HG02642 (cell line): ENCODE measurements at regions not wholly inside any gene's neighbourhood (a gene's known extent, or its start where the extent isn't known, plus 50 kb on each side); places are given as distances from the start of the nearest gene placed in this dataset.

Source experiments
- ATAC-seq: cut with Tn5 transposase; IDR thresholded peaks from one replicate; pipeline ENCODE4 v1.9.1; 2021; ENCODE audit warnings: mild to moderate bottlenecking; ENCODE audit not compliant: unreplicated experiment, poor library complexity

GRCh38 chr12:20197411-20197810 lies 170.9 kb upstream of the PDE3A start:
- ATAC-seq: no peak

DNA sequence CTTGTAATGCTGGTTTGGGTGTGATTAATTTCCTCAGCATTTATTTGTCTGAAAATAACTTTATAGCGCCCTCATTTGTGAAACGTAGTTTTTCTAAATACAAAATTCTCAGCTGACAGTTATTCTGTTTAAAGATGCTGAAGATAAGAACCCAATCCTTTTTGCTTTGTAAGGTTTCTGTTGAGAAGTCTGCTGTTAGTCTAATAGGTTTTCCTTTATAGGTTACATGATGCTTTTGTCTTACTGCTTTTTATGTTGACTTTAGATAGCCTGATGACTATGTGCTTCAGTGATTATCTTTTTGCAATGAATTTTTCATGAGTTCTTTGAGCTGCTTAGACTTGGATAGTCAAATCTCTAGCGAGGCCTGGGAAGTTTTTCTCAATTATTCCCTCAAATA lies 168.6 kb upstream of the PDE3A start:
- no peak for ATAC-seq

DNA sequence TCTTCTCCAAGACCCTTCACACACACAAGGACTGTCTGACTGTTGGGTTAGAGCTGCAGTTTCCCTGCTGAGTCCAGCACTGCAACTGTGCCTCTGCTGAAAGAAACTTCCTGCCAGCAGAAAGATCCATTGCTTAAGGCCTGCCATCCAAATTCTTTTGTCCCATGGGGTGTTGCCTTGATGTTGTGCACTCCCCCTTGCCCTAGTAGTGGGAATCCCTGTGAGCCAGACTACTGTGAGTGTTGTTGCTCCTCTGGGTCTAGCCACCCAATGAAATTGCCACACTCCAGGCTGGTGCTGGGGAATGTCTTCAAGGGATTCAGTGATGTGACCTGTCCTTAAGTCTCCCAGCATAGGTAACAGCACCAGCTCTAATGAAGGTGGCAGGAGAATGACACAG lies 166.6 kb upstream of the PDE3A start:
- no peak for ATAC-seq

- ATAC-seq: no peak
These were observed 162.5 kb upstream of the PDE3A start for GRCh38 chr12:20205854-20206253.

DNA sequence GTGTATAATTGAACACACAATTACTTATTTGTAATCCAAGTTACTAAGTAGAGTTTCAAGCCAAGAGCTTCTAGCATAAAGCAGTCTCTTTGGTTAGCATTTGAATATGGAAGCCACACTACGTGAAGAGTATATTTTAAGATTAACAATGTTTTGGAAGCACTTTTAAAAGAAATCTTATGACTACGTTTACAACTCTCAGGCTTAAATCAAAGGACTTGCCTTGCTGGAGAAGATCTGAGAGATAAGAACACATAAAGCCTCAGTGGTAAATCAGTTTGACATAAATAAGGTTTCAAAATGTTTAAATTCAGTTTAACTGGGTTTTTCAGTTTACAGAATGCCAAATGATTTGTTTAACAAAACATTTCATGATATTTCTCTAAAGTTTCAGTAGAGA lies 161.9 kb upstream of the PDE3A start:
- ATAC-seq: no peak

- ATAC-seq: no peak
These were observed 157.6 kb upstream of the PDE3A start for GRCh38 chr12:20210621-20211215.

DNA sequence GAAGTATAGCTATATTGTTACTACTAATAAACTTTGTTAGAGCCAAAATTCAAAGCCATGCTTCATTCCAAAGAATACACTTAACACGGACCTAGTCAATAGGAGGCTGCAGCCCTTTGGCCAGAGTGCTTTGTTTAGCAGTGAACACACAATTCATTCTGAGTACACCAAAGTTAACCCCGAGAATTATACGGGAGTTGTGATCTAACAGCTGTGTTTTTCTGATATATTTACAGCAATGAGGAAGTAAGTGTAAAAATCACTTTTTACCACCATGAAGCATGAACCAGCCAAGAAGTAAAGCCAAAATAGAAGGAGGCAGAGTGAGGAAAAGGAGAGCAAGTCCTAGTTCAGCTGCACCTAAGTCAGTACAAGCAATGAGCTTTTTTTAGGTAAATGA lies 156.8 kb upstream of the PDE3A start:
- no peak for ATAC-seq

DNA sequence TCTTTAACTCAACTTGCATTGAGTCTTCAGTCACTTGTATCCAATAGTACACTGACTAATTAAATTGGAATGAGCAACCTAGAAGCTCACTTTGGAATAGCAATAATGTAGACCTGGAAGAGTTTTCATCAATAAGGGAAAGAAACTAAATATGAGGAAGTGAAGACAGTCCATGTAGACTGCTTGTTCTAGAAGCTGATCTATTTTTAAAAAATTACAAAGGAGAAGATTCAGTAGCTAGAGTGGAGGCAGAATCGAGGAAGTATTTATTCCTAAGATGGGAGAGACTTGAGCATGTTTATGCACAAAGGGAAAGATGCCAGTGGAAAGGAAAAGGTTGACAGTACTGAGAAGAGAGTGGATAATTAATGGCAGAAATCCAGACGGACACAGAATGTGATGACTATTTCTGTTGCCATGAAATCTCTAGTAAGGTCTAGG lies 156.3 kb upstream of the PDE3A start:
- no peak for ATAC-seq

GRCh38 chr12:20212658-20213555 lies 155.4 kb upstream of the PDE3A start:
- no peak for ATAC-seq

DNA sequence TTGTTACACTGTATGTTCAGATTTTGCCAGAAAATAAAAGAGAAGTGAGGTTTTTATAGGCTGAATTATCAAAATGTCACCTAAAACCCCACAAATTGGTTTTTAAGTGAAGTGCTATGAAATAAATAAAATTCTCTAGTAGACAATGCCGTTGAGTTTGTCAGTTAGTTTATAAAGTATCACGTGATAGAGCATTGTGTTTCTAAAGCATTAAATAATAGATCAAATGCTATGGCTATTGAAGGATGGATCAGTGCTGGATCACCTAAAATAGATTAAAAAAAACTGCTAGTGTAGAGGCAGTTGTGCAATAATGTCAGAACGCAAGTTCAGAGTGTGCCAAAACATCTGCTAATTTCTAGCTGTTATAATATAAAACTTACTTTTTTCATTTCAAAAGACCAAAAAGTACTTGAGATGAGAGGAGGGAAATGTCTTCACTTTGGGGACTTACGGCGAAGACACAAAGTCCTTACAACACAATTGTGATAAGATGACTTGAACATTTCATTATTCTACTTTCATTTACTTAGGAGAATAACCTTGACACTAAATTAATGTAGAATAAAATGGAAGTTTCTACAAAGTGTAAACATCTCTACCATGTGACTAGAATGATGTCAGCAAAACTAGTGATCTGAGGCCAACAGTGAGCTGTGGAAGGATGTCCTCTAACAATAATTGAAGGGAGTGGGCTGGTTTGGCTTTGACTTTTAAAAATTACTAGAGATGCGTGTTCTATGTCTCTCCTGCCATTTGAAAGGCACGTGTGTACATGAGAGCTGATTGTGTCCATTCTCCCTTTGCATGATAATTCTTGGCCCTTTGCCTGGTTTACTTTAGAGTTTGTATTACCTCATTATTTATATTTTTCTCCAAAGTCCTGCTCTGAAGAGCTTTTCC lies 154.4 kb upstream of the PDE3A start:
- no peak for ATAC-seq

- no peak for ATAC-seq
These were observed 148.0 kb upstream of the PDE3A start for GRCh38 chr12:20220339-20220738.

DNA sequence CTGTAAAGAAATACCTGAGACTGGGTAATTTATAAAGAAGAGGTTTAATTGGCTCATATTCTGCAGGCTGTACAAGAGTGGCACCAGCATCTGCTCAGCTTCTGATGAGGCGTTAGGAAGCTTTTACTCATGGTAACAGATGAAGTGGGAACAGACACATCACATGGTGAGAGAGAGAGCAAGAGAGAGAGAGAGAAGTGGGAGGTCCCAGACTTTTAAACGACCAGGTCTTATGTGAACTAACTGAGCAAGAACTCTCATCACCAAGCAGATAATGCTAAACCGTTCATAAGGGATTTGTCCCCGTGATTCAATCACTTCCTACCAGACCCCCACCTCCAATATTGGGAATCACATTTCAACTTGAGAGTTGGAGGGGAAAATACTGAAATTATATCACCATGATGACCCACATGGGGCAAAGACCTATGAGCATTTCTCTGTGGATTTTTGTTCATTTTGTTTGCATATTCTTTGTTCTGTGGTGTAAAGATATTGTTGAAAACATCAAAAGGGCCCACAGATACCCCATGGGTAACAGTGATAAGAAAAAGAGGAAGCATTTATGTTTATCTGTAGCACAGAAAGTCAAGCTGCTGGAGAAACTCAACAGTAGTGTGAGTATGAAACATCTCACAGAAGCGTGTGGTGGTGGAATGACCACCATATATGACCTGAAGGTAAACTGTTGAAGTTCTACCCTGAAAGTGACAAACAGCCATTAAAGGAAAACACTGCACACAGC lies 135.2 kb upstream of the PDE3A start:
- no peak for ATAC-seq

DNA sequence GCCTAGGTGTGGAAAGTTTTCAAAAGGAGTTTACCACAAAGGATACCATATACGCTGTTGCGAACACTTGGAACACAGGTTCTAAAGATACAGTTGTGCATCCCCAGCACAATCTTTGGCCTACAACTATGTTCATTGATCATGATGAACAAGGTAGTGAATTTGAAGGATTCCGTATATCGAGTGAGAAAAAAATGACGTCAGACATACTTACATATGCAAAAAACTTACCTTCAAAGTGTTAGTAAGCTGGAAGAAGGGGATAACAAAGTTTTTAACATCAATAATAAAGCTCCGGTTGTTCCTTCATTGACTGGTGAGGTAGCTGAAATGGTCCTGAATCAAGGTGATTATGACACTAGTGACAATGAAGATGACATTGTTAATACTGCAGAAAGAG lies 133.9 kb upstream of the PDE3A start:
- no peak for ATAC-seq

DNA sequence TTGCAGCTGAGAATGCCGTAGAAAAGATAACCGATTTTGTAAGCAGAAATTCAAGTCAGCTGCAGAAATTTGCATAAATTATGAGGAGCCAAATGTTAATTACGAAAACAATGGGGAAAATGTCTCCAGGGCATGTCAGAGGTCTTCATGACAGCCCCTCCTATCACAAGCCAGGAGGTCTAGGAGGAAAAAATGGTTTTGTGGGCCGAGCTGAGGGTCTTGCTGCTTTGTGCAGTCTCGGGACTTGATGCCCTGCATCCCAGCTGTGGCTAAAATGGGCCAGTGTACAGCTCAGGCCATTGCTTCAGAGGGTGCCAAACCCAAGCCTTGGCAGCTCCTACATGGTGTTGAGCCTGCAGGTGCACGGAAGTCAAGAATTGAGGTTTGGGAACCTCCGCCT lies 131.2 kb upstream of the PDE3A start:
- ATAC-seq: no peak

DNA sequence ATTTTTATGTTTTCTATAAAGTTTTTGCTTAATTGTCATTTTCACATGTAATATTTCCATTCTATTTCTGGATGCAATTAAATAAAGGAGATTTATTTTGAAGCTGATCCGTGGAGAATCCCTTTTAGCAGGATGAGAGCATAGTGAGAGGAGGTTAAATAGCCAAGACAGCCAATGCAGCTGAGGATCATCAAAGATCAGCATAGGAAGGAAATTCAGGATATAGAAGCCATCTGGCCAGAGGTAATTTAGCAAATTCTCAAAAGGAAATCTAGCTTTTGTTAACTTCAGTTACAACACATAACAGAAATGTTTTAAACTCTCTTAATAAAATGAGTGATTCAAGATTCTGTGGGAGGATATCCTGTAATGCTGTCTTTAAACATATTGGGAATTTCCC lies 122.8 kb upstream of the PDE3A start:
- no peak for ATAC-seq

- ATAC-seq: no peak
These were observed 119.7 kb upstream of the PDE3A start for GRCh38 chr12:20248646-20249045.

DNA sequence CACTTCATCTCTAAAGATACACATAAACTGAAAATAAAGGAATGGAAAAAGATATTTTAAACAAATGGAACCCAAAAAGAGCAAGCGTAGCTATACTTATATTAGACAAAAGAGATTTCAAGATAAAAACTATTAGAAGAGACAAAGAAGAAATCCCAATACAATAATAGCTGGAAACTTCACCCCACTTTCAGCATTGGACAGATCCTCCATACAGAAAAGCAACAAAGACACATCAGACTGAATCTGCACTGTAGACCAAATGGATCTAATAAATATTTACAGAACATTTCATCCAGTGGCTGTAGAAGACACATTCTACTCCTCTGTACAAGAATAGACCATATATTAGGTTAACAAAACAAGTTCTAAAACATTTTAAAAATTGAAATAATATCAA lies 117.6 kb upstream of the PDE3A start:
- ATAC-seq: no peak

DNA sequence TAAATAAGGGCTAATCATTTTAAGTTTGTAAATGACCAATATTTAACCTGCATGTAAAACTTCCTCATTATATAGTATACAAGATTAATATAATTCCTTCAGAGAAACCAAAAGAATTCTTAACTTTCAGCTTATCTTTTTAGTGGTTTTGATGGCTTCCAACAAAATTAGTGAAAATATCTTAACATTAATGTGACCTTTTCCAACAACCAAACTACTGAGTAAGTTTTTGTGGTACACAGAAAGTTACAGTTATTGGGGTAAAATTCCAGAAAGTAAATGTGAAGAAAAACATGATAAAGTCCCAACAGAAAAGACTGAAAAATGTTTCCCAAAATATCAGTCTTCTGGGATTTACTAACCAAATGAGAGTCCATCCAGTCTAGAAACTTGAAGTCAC lies 111.0 kb upstream of the PDE3A start:
- no peak for ATAC-seq

DNA sequence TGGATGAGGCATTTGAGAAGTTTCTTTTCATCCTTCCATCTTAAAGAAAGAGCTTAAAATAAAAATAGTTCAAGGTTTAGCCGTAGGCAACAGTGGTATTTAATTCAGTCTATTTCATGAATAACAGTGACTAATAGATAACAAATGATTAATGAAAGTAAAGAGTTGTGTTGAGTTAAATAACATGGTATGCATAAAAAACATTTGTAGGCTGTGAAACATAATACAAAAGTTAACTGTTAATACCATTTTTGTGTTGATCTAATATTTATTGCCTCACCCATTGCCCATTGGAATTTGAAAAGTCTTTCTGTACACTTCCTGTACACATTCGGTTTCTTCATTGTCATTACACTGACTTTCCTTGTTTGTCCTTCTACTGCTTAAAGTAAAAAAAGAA lies 108.6 kb upstream of the PDE3A start:
- ATAC-seq: no peak

- ATAC-seq: no peak
These were observed 107.5 kb upstream of the PDE3A start for GRCh38 chr12:20260851-20261250.
